ENCODE measurements at regions not wholly inside any gene's neighbourhood (a gene's known extent, or its start where the extent isn't known, plus 50 kb on each side); places are given as distances from the start of the nearest gene placed in this dataset.
"Not testable (repeated sequence)": the region's sequence is repeated elsewhere in the genome, so short reads cannot be mapped to it uniquely, and the experiment has no call there.

- no peak for DNase-seq
Observed at GRCh38 chr14:105912641-105913180, 386.3 kb downstream of the TMEM121 start.

- DNase-seq: no peak
Observed at GRCh38 chr14:105913221-105913620, 386.8 kb downstream of the TMEM121 start.

GRCh38 chr14:105913861-105914260 lies 387.5 kb downstream of the TMEM121 start:
- no peak for DNase-seq

GRCh38 chr14:105914281-105914680 lies 387.9 kb downstream of the TMEM121 start:
- DNase-seq: not testable (repeated sequence)

- DNase-seq: no peak
Observed at GRCh38 chr14:105914738-105915385, 388.5 kb downstream of the TMEM121 start.

GRCh38 chr14:105915546-105915945 lies 389.2 kb downstream of the TMEM121 start:
- DNase-seq: not testable (repeated sequence)

GRCh38 chr14:105917136-105917932 lies 391.0 kb downstream of the TMEM121 start:
- not testable (repeated sequence) for DNase-seq

- DNase-seq: no peak
Observed at GRCh38 chr14:105917933-105918436, 391.6 kb downstream of the TMEM121 start.

- no peak for DNase-seq
Observed at GRCh38 chr14:105918496-105919262, 392.3 kb downstream of the TMEM121 start.

GRCh38 chr14:105919458-105920150 lies 393.2 kb downstream of the TMEM121 start:
- no peak for DNase-seq

- not testable (repeated sequence) for DNase-seq
Observed at GRCh38 chr14:105920151-105920700, 393.8 kb downstream of the TMEM121 start.

GRCh38 chr14:105920803-105921755 lies 394.7 kb downstream of the TMEM121 start:
- DNase-seq: not testable (repeated sequence)

GRCh38 chr14:105921781-105922180 lies 395.4 kb downstream of the TMEM121 start:
- not testable (repeated sequence) for DNase-seq

GRCh38 chr14:105923520-105924191 lies 397.3 kb downstream of the TMEM121 start:
- DNase-seq: not testable (repeated sequence)

- no peak for DNase-seq
Observed at GRCh38 chr14:105924951-105925591, 398.7 kb downstream of the TMEM121 start.

- DNase-seq: no peak
Observed at GRCh38 chr14:105925615-105926372, 399.4 kb downstream of the TMEM121 start.

GRCh38 chr14:105926373-105927095 lies 400.2 kb downstream of the TMEM121 start:
- DNase-seq: no peak
